ENCODE measurements at regions not wholly inside any gene's neighbourhood (a gene's known extent, or its start where the extent isn't known, plus 50 kb on each side); places are given as distances from the start of the nearest gene placed in this dataset.

- Mint-ChIP-seq H3K27me3 (no peaks in the 10 kb centered on the region), H3K36me3 (ENCODE audit: insufficient read depth) (no peaks in the 10 kb centered on the region), H3K27ac (ENCODE audit: low read depth) (no peak overlapping the region), H3K4me3 (no peak overlapping the region), H3K4me1 (no peaks in the 10 kb centered on the region), H3K9me3 (no peaks in the 10 kb centered on the region)
- DNase-seq (ENCODE audit: low spot score in 2 of 2) (no peak), ATAC-seq (replicated peaks; ENCODE audit: extremely low read depth, poor library complexity, severe bottlenecking) (no peak)
Observed at GRCh38 chr12:93273834-93274564, 103.7 kb upstream of the NUDT4 start.

DNA sequence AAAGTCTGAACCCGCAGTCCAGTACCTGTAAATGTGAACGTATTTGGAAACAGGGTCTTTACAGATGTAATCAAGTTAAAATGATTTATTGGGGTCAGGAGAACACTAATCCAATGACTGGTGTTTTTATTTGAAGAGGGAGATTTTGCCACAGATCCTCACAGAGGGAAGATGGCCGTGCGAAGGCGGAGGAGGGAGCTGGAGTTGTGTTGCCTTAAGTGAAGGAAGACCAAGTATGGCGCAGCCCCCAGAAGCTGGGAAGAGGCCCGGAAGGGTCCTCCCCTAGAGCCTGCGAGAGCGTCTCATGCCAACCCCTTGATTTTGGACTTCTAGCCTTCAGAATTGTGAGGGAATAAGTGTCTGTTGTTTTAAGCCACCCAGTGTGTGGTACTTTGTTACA lies 102.8 kb upstream of the NUDT4 start:
- no peak for DNase-seq (ENCODE audit: low spot score in 2 of 2)
- H3K36me3 Mint-ChIP-seq (ENCODE audit: insufficient read depth), result no peaks in the 10 kb centered on the region
- ATAC-seq (replicated peaks; ENCODE audit: extremely low read depth, poor library complexity, severe bottlenecking), result no peak
- H3K27me3 Mint-ChIP-seq, result no peaks in the 10 kb centered on the region
- no peak overlapping the region for H3K4me3 Mint-ChIP-seq
- H3K4me1 Mint-ChIP-seq, result no peaks in the 10 kb centered on the region
- no peaks in the 10 kb centered on the region for H3K9me3 Mint-ChIP-seq
- H3K27ac Mint-ChIP-seq (ENCODE audit: low read depth), result no peak overlapping the region

- ATAC-seq (replicated peaks; ENCODE audit: extremely low read depth, poor library complexity, severe bottlenecking), result no peak
Observed at GRCh38 chr12:93275589-93275988, 102.1 kb upstream of the NUDT4 start.

DNA sequence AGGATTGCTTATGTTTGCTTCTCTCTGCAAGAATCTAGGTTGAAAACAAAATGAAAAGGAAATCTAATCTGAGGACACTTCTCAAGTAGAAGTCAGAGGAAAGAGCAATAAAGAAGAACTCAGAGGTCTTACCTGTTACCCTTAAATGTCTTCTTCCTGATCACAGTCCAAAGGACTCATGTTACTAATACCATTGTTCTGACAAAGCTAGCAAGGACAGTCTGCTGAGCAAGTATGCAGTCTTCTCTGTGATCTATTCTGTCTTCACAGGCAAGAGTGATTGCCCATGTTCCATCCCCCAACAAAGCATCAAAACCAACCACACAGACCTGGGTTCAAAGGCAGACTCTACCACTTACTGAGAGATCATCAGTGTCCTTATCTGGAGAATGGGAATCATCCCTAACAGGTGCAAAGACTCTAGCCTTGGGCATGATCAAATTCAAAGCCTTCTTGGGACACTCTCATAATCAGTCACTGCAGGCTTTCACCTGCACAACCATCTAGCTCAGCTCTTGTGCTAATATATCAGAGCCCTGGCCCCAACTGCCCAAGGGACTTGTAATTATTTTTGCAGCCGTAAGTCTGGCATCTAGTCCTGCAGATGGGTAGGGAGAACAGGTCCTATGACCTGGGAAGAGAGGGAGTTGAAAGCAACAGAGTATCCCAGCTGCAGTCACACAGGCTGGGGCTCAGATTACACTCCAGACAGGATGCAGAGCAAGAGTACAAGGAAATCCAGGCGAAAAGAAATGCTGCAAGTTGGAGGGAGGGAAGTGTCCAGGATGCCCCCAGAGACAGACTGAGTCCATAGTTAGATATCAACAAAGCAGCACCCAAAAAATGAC lies 97.9 kb upstream of the NUDT4 start:
- DNase-seq (ENCODE audit: low spot score in 2 of 2), result no peak
- ATAC-seq (replicated peaks; ENCODE audit: extremely low read depth, poor library complexity, severe bottlenecking), result no peak
- H3K4me3 Mint-ChIP-seq, result no peak overlapping the region
- H3K4me1 Mint-ChIP-seq, result no peaks in the 10 kb centered on the region
- H3K27me3 Mint-ChIP-seq, result no peaks in the 10 kb centered on the region
- H3K36me3 Mint-ChIP-seq (ENCODE audit: insufficient read depth), result no peaks in the 10 kb centered on the region
- H3K27ac Mint-ChIP-seq (ENCODE audit: low read depth), result no peak overlapping the region
- no peaks in the 10 kb centered on the region for H3K9me3 Mint-ChIP-seq

More at GRCh38 chr12:93275589-93275988, 102.1 kb upstream of the NUDT4 start:
- Mint-ChIP-seq H3K9me3 (no peaks in the 10 kb centered on the region), H3K27ac (ENCODE audit: low read depth) (no peak overlapping the region), H3K4me3 (no peak overlapping the region), H3K4me1 (no peaks in the 10 kb centered on the region), H3K36me3 (ENCODE audit: insufficient read depth) (no peaks in the 10 kb centered on the region), H3K27me3 (no peaks in the 10 kb centered on the region)
- DNase-seq (ENCODE audit: low spot score in 2 of 2), result no peak

DNA sequence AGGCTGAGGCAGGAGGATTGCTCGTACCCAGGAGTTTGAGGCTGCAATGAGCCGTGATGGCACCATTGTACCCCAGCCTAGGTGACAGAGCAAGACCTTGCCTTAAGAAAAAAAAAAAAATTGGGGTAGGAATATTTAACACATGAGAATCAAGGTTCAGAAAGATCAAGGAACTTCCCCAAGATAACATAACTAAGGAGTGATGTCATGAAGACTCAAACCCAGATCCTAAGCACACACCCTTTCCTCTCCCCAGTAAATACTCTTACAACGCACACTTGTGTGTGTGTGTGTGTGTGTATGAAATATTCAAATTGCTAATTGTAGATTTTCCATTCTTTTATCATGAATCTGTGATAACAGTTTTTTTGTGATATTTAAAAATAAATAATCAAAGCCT lies 90.6 kb upstream of the NUDT4 start:
- H3K9me3 Mint-ChIP-seq, result no peaks in the 10 kb centered on the region
- no peak for DNase-seq (ENCODE audit: low spot score in 2 of 2)
- no peaks in the 10 kb centered on the region for H3K27me3 Mint-ChIP-seq
- H3K4me1 Mint-ChIP-seq, result no peaks in the 10 kb centered on the region
- no peak for ATAC-seq (replicated peaks; ENCODE audit: extremely low read depth, poor library complexity, severe bottlenecking)
- no peak overlapping the region for H3K27ac Mint-ChIP-seq (ENCODE audit: low read depth)
- no peak overlapping the region for H3K4me3 Mint-ChIP-seq
- H3K36me3 Mint-ChIP-seq (ENCODE audit: insufficient read depth), result no peaks in the 10 kb centered on the region

GRCh38 chr12:93288626-93289025 lies 89.1 kb upstream of the NUDT4 start:
- Mint-ChIP-seq H3K4me1 (no peaks in the 10 kb centered on the region), H3K27me3 (no peaks in the 10 kb centered on the region), H3K27ac (ENCODE audit: low read depth) (no peak overlapping the region), H3K36me3 (ENCODE audit: insufficient read depth) (no peaks in the 10 kb centered on the region), H3K9me3 (no peaks in the 10 kb centered on the region), H3K4me3 (no peak overlapping the region)
- no peak for DNase-seq (ENCODE audit: low spot score in 2 of 2)
- no peak for ATAC-seq (replicated peaks; ENCODE audit: extremely low read depth, poor library complexity, severe bottlenecking)

DNA sequence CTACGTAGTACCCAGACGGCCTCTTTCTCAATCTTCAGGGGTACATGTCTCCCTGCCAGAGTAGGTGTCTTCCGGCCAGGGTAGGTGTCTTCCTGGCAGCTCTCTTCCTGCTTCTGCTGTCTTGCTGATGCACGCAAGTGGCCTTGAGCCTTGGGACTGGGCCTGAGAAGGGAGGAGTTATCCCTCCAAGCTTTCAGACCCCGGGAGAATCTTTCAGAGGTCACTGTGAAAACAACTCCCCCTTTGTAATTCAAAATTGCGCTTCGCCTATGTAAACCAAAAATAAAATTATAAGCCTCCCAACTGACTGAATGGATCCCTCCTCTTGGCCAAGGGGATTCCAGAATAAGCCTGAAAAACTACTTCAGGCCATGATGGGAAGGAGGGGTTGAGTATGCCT lies 87.3 kb upstream of the NUDT4 start:
- Mint-ChIP-seq H3K36me3 (ENCODE audit: insufficient read depth) (no peaks in the 10 kb centered on the region), H3K27ac (ENCODE audit: low read depth) (no peak overlapping the region), H3K27me3 (no peaks in the 10 kb centered on the region), H3K4me1 (no peaks in the 10 kb centered on the region), H3K9me3 (no peaks in the 10 kb centered on the region), H3K4me3 (no peak overlapping the region)
- DNase-seq (ENCODE audit: low spot score in 2 of 2) (no peak), ATAC-seq (replicated peaks; ENCODE audit: extremely low read depth, poor library complexity, severe bottlenecking) (no peak)

- H3K36me3 Mint-ChIP-seq (ENCODE audit: insufficient read depth), result no peaks in the 10 kb centered on the region
- H3K4me1 Mint-ChIP-seq, result no peaks in the 10 kb centered on the region
- DNase-seq (ENCODE audit: low spot score in 2 of 2) (no peak), ATAC-seq (replicated peaks; ENCODE audit: extremely low read depth, poor library complexity, severe bottlenecking) (no peak)
- no peak overlapping the region for H3K27ac Mint-ChIP-seq (ENCODE audit: low read depth)
- no peaks in the 10 kb centered on the region for H3K9me3 Mint-ChIP-seq
- no peak overlapping the region for H3K4me3 Mint-ChIP-seq
- peaks cover 7% of the 10 kb centered on the region for H3K27me3 Mint-ChIP-seq
Observed at GRCh38 chr12:93292213-93292612, 85.5 kb upstream of the NUDT4 start.

DNA sequence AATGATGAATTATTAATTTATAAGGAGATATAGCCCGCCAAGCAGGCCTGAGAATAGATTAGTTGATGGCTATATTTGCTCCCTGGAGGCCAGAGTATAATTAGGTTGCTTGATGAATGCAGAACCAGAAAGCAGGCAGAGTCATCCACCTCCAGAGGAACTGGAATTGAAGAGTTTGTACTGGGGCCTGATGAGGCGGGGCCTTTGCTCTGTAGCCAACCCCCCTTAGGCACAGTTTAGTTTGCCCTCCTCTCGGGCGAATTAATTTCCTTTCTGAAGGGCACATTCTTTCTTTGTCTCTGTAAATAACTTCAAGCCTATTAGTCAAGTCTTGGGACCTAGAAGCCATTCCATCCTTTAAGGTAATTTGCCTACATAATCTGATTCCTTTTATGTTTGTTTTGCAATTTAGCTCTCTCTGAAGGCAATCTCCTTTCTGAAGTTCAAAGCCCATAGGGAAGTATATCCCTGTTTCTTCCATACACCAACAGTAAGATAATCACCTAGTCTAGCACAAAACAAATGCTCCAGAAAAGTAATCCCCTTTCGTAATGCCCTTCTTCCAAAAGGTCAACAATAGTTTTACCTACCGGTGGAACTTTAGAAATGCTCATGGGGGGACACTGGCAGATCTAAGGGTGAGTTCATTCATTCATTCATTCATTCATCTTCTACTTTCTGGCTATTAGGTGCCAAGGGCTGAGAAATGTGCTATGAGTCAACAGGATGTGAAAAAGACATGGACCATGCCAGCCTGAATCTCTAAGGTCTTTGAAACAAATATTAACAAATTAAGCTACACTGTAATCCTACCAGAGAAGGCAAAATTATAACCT lies 84.8 kb upstream of the NUDT4 start:
- Mint-ChIP-seq H3K27me3 (peaks cover 9% of the 10 kb centered on the region), H3K27ac (ENCODE audit: low read depth) (no peak overlapping the region), H3K36me3 (ENCODE audit: insufficient read depth) (no peaks in the 10 kb centered on the region), H3K4me3 (no peak overlapping the region), H3K9me3 (no peaks in the 10 kb centered on the region), H3K4me1 (no peaks in the 10 kb centered on the region)
- ATAC-seq (replicated peaks; ENCODE audit: extremely low read depth, poor library complexity, severe bottlenecking) (no peak), DNase-seq (ENCODE audit: low spot score in 2 of 2) (no peak)

DNA sequence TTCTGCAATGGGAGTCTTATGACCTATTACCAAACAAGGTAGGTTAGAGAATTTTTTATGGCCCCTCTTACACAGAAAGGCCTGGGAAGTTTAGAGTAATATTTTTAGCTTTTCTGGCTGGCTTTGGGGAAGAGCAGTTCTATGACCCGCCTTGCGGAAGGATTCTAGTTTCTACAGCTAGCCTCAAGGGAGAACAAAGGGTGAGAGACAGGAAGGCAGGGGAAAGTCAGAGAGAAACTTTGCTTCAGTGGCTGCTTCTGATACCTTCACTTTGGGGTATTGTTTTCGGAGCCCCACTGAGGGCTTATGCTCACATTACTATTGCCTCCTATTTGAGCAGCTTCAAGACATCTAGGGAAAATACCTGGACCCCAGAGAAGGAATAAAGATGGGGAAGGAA lies 80.7 kb upstream of the NUDT4 start:
- Mint-ChIP-seq H3K27ac (ENCODE audit: low read depth) (no peak overlapping the region), H3K9me3 (no peaks in the 10 kb centered on the region), H3K27me3 (peaks cover 9% of the 10 kb centered on the region), H3K4me1 (no peaks in the 10 kb centered on the region), H3K4me3 (no peak overlapping the region), H3K36me3 (ENCODE audit: insufficient read depth) (no peaks in the 10 kb centered on the region)
- DNase-seq (ENCODE audit: low spot score in 2 of 2) (no peak), ATAC-seq (replicated peaks; ENCODE audit: extremely low read depth, poor library complexity, severe bottlenecking) (no peak)

GRCh38 chr12:93297536-93297935 lies 80.2 kb upstream of the NUDT4 start:
- ATAC-seq (replicated peaks; ENCODE audit: extremely low read depth, poor library complexity, severe bottlenecking) (no peak), DNase-seq (ENCODE audit: low spot score in 2 of 2) (no peak)
- Mint-ChIP-seq H3K4me1 (no peaks in the 10 kb centered on the region), H3K9me3 (no peaks in the 10 kb centered on the region), H3K27ac (ENCODE audit: low read depth) (no peak overlapping the region), H3K4me3 (no peak overlapping the region), H3K27me3 (peaks cover 9% of the 10 kb centered on the region), H3K36me3 (ENCODE audit: insufficient read depth) (no peaks in the 10 kb centered on the region)

GRCh38 chr12:93299262-93299846 lies 78.4 kb upstream of the NUDT4 start:
- no peak overlapping the region for H3K4me3 Mint-ChIP-seq

More at GRCh38 chr12:93299262-93299846, 78.4 kb upstream of the NUDT4 start:
- Mint-ChIP-seq H3K27me3 (peaks cover 9% of the 10 kb centered on the region), H3K27ac (ENCODE audit: low read depth) (no peak overlapping the region), H3K36me3 (ENCODE audit: insufficient read depth) (no peaks in the 10 kb centered on the region), H3K9me3 (no peaks in the 10 kb centered on the region), H3K4me1 (no peaks in the 10 kb centered on the region)
- no peak for ATAC-seq (replicated peaks; ENCODE audit: extremely low read depth, poor library complexity, severe bottlenecking)
- no peak for DNase-seq (ENCODE audit: low spot score in 2 of 2)

Data from central memory CD8-positive, alpha-beta T cell (primary cell).